ENCODE measurements at regions not wholly inside any gene's neighbourhood (a gene's known extent, or its start where the extent isn't known, plus 50 kb on each side); places are given as distances from the start of the nearest gene placed in this dataset.

DNA sequence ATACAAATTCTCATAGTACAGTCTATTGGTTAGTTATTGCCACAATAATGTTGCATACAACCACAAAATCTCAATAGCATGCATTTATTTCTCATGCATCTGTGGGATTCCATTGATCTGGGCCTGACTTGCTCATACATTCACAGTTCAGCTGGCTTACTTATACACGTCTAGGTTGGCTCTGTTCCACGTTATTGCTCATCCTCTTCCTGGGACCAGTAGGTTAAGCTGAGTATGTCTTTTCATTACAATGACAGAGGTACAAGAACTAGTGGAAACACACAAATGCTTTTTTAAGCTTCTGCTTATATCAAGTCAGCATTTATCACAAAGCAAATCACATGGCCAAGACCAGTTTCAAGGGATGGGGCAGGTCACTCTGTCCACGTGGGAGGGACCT, 485.3 kb upstream of the BTBD3 start:
- no peaks in the 10 kb centered on the region for H3K4me1 ChIP-seq
- no peak for DNase-seq
- intact Hi-C loops (cut with DNase I): no loop called here
- peaks cover 0 to 3% (median 0%) of the 10 kb centered on the region in 4 donors for H3K9me3 ChIP-seq
- H3K4me3 ChIP-seq: no peak overlapping the region
- H3K27ac ChIP-seq: no peak overlapping the region
- no peaks in the 10 kb centered on the region for H3K36me3 ChIP-seq
- 41 to 61% methylated on average over 3 of the region's 3 CpGs for WGBS, 2 donors
- TF ChIP-seq EP300 (IDR thresholded peaks at IDR 0.05) (no peak), POLR2A (IDR thresholded peaks at IDR 0.05) (no peak), POLR2AphosphoS5 (IDR thresholded peaks at IDR 0.05) (no peak), CTCF (IDR thresholded peaks at IDR 0.05) (no peak)
- H3K27me3 ChIP-seq: no peaks in the 10 kb centered on the region

- Histone ChIP-seq H3K27ac (no peak overlapping the region), H3K36me3 (no peaks in the 10 kb centered on the region), H3K27me3 (no peaks in the 10 kb centered on the region), H3K4me1 (no peaks in the 10 kb centered on the region), H3K9me3 (peaks cover 0 to 3% (median 0%) of the 10 kb centered on the region in 4 donors), H3K4me3 (no peak overlapping the region)
- intact Hi-C loops (cut with DNase I): no loop called here
- TF ChIP-seq CTCF (IDR thresholded peaks at IDR 0.05) (no peak), POLR2A (IDR thresholded peaks at IDR 0.05) (no peak), POLR2AphosphoS5 (IDR thresholded peaks at IDR 0.05) (no peak), EP300 (IDR thresholded peaks at IDR 0.05) (no peak)
- WGBS, 2 donors: 72 to 77% methylated on average over 4 of the region's 4 CpGs
- no peak for DNase-seq
Observed at GRCh38 chr20:11436113-11436905, 481.4 kb upstream of the BTBD3 start.

DNA sequence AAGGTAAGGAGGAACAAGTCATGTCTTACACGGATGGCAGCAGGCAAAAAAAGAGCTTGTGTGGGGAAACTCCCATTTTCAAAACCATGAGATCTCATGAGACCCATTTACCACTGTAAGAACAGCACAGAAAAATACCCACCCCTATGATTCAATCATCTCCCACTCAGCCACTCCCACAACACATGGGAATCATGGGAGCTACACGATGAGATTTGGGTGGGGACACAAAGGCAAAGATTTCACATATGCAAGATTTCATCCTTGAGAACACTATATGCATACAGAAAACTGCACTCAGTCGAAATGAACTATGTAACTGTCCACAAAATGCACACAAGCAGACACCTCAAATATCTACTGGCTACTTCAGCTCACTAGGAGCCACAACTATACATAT, 480.6 kb upstream of the BTBD3 start:
- Histone ChIP-seq H3K27ac (no peak overlapping the region), H3K27me3 (no peaks in the 10 kb centered on the region), H3K9me3 (peaks cover 0 to 3% (median 0%) of the 10 kb centered on the region in 4 donors), H3K4me1 (no peaks in the 10 kb centered on the region), H3K4me3 (no peak overlapping the region), H3K36me3 (no peaks in the 10 kb centered on the region)
- intact Hi-C loops (cut with DNase I): no loop called here
- 82 to 83% methylated on average over 3 of the region's 3 CpGs for WGBS, 2 donors
- TF ChIP-seq EP300 (IDR thresholded peaks at IDR 0.05) (no peak), POLR2AphosphoS5 (IDR thresholded peaks at IDR 0.05) (no peak), POLR2A (IDR thresholded peaks at IDR 0.05) (no peak), CTCF (IDR thresholded peaks at IDR 0.05) (no peak)
- no peak for DNase-seq

DNA sequence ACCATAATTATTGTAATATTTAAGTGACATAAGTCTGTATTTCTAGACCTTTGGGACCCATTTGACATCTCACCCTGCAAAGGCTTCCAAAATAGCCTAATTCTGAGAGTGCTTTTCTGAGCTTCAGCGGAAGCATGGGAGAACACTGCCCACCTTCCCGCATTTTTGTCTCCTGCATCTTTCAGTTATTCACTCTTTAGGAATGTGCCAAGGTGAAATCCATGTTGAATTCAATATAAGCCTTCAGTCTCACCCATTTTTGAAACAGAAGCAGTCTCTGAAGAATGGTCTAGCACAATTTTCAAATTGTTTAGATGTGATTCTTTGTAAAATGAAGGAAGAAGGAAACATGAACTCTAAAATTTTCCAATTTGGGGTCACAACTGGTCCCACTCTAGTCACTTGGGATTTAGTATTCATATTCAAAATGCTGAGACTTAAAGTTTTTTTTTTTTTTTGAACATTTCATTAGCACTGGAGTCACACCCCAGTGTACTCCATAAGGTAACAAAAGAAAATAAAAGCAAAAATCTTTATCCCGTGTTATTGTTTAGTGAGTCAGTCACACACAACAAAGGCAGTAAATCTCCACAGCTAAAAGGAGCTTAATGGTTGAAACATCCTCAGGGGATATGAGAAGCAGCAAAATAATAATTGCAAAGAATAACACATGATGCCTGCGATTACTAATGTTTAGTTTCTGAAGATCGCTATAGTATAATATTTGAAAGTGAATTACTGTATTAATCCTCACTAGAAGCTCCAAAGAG, 479.9 kb upstream of the BTBD3 start:
- no peaks in the 10 kb centered on the region for H3K4me1 ChIP-seq
- no peak overlapping the region for H3K27ac ChIP-seq
- H3K9me3 ChIP-seq: peaks cover 0 to 3% (median 0%) of the 10 kb centered on the region in 4 donors
- H3K4me3 ChIP-seq: no peak overlapping the region
- DNase-seq: no peak
- H3K36me3 ChIP-seq: no peaks in the 10 kb centered on the region
- TF ChIP-seq POLR2AphosphoS5 (IDR thresholded peaks at IDR 0.05): no peak
- TF ChIP-seq CTCF (IDR thresholded peaks at IDR 0.05): no peak
- no peak for TF ChIP-seq POLR2A (IDR thresholded peaks at IDR 0.05)
- TF ChIP-seq EP300 (IDR thresholded peaks at IDR 0.05): no peak
- WGBS, 2 donors: 94 to 95% methylated on average over 5 of the region's 5 CpGs
- intact Hi-C loops (cut with DNase I): no loop called here
- H3K27me3 ChIP-seq: no peaks in the 10 kb centered on the region

Data from sigmoid colon (tissue), 6 donors.